ENCODE measurements at regions not wholly inside any gene's neighbourhood (a gene's known extent, or its start where the extent isn't known, plus 50 kb on each side); places are given as distances from the start of the nearest gene placed in this dataset.

DNA sequence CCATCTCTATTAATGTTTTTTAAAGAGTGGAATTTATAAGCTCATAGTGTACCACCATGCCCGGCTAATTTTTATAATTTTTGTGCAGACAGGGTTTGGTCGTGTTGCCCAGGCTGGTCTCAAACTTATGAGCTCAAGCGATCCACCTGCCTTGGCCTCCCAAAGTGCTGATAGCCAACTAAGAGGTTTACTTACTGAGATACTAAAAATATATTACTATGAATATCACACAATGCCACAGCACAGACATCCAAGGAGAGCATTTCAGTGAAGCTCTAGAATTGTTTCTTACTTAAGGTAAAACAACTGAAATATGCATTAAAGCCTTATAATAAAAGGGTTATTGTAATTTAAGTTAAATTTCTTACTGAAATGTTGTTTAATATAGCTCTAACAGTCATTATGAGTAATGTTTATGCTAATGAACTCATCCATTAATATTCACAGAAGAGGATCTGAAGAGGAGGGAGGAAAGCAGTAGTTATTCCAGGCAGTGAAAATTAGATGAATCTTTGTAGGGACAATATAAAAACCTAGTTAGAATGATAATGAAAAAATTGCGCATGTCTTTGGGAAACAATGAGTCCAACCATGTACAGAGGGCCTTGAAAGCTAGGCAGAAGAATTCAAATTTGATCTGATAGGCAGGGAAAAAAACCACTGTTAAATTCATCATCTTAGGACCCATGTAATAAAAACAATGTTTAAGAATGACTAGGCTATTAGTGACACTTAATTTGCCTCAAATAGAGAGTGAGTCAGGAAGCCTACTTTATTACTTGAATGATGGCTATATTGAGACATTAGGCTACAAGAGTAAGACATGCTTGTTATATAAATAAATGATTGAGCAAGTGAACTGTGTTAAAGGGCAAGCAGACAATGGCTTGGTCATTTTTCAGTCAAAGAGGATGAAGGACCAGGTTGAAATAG, 99.2 kb downstream of the SLC41A2 start:
- no peak for DNase-seq

DNA sequence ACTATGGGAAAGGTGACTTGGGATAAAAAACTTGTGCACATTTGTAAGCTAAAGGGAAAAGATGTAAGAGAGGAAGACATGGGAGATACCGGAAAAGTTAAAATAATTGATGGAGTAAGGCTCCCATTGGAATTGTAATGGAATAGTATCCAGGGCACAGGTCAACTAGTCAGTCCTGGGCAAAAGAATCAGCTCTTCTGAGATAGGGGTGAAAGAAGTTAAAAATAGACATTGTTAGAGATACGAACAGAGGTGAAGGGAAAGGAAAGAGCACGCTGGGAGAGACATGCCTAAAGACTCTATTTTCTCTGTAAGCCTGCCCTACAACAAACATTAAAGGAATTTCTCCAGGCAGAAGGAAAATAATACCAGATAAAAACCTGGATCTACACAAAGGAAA, 101.6 kb downstream of the SLC41A2 start:
- DNase-seq: no peak

DNA sequence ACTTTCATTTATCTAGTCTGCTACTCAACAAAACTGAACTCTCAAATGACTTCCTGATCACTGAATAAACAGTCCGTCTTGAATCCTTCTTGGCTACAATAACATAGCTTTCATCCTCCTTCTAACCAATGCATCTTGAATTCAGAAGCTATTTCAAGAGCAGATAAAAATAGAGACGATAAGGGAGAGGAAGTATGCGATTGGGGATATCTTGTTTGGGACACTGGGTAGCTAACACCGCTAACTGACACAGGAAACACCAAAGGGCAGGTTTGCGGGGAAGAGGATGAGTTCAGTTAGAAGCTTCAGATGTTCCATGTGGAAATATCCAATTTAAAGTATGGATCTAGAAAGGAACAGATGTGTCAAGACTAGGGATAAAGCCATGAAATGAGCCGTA, 102.5 kb downstream of the SLC41A2 start:
- DNase-seq: no peak

DNA sequence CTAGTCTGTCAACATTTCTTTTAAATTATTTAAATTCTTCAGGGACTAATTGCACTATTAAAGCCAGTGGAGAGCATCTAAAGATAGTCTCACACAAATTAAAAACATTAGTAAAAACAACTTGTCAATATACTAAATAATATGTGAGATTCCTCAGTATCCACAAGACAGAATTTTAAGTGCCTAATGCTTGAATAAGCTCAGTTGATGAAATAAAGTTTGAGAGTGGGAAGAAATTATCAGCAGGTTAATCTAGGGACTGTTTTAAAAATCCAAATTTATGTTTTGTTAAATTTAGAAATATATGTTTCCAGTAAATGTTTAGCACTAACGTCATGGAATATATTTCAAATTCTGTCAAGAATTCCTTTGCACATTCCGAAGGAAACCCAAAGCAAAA, 105.2 kb downstream of the SLC41A2 start:
- no peak for DNase-seq

DNA sequence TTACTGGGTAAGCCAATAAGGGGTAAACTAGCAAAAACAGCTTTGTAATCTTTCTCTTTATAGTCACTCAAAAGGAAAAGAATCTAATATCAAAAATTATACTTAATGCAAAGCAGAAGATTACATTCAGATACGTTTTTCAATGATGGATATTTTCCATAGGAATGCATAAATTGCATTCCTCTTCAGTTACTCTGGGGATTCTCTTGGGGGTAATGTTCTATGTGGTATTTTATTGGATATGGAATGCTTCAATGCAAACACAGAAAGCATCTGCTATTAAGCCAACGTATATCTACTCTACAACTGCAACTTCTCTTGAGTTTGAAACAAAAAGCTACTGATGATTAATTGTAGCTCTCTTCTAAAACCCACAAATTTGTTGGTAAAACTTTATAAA, 106.0 kb downstream of the SLC41A2 start:
- DNase-seq: no peak

DNA sequence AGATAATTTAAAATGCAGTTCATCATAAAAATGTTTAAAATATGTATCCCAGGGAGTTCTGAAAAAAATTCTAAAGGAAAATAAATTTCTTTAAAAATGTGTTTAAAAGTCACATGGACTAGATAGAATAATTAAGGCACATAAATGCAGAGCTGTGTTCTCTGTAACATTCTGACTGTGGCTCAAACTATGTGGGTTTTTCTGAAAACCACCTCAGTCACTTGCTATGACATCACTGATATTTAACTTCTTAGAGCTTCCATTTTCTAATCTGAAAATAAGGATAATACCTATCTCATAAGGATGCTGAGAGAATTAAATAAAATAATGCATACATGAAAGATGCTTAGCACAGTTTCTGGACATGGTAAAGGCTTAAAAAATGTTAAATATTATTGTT, 107.3 kb downstream of the SLC41A2 start:
- DNase-seq: no peak

DNA sequence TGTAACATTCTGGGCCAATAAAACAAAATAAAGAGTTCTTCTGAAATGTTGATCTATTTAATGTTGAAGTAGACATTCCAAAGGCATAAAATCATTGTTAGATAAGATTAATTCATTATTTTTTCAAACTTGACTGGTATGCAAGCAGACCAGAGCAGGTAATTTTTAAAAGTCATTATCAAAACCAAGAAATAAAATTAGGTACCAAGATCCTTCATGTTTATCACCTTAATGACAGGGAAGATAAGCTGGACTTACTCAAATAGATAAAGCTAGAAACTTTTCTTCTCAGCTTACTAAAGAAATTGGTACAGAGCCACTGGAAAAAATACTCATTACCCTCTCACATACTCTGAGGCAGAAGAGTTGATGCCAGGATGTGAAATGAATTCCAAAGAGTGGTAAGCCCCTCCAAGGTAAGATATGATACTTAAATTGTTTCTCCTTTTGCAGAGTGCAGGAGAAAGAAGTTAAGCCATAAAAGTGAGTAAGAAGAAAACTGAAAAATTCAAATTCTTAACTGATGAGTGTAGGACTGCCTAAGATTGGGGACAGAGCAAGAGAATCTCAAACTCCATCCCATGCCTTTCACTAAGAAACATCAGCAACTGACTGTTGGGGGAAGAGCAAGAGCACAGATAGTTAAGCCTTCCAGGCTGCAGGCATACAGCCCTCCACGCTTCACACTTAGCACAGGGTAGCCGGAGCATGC, 111.9 kb downstream of the SLC41A2 start:
- DNase-seq: no peak

DNA sequence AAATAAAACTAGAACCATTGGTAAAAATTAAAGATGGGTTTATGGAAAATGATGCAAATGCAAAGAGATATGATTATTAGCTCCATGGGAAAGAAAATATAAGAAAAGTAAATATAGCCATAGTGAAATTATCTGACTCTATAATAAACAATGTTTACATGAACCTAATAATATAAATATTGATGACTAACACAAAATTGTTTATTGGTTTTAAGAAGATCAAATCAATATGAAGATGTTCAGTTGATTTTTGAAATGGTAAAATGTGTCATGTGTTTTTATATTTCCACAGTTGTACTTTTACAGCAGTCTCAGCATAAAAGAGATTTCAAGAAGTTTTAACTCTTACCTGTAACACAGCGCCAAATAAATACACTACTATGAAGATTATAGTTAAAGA, 114.0 kb downstream of the SLC41A2 start:
- DNase-seq: no peak

DNA sequence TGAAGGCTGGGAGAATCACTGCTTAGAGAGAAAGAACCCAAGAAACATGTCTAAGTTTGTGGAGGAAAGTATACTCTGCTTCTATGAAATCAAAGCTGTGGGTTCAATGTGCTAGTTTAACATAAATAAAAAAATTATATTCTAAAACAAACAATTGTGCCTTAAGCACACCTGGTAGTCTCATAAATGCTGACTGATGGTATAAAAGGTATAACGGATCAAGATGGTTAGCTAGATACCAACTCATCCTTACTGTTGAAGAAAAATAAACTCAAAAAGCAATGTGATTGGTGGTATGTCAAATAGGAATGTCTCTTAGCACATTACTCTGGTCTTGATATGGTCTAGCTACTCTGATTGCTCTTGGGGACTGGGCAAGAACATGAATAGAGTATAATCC, 117.8 kb downstream of the SLC41A2 start:
- no peak for DNase-seq

DNA sequence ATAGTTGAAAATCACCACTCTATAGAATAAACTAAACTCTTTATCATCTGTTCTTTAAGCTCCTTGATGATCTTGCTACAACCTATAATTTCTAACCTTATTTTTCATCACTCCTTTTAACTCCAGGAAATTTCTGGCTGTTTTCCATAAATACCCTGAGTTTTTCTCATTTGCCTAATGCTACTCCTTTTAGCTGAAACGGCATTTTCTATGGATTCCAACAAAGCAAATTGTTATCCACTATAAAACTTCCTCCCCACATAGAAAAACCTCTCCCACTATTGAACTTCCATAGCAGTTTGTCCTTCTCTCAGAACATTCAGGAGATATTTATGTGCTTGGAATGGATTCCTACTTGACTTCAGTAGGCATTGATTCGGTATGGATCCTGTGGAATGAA, 122.8 kb downstream of the SLC41A2 start:
- no peak for DNase-seq

DNA sequence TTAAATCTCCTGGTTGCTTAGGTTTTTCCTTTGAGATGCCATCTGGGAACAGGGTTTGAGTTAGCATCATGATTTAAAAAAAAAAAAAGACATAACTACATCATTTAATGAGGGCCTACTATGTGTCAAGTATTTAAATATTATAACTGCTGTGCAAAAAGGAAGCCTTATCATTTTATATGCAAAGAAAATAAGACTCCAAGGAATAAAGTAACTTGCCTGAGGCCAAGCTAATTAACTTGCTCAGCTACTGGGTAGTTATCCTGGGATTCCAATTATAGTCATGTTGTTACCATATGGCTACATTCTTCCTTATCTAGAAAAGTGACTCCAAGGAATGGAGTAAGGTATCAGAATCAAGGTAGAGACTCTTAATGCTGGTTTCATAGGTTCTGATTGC, 123.5 kb downstream of the SLC41A2 start:
- DNase-seq: no peak

DNA sequence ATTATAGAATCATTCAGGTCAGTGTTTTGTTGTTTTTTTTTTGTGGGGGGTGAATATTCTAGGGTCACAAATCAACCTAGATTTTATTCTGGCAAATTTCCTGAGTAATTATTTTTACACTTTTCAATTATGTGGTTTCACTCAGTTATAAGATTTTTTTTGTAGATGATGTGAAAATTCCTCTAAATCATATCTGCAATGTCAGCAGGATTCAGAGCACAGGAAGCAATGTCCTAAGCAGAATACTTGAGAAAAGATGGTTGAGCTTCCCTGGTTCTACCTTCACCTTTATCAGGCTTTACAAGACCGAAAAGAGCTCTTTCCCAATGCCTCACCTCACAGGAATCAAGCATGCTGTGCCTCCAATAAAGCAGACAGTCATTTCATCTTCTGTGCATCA, 124.3 kb downstream of the SLC41A2 start:
- DNase-seq: no peak

DNA sequence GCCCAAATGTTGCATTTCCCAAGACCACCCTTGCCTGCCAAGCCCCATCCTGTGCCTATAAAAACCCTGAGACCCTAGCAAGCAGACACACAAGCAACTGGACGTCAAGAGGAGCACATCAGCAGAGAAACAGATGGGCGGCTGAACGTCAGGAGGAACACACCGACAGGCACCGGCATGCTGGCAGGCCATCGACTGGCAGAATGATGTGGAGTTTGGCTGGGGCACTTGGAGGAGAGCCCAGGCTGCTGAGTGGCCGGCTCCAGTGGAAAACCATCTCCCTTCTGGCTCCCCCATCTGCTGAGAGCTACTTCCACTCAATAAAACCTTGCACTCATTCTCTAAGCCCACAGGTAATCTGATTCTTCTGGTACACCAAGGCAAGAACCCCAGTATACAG, 130.1 kb downstream of the SLC41A2 start:
- DNase-seq: no peak

DNA sequence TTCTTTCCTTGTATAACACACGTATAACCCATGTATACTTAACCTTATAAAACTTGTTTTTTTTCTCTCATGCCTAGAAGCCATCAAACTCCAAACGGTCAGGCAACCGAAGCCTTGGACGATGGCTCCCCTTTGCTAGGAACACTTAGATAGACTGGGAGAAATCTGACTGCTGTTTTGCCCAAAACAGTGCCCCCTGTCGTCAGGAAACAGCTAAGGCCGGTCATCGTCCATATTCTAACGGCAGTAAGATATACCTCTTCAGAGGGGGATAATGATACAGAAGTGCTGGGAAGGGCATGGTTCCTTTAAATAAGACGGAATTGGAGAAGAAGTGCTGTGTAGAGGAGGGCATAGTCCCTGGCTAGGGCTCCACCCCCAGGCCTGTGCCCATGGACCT, 130.5 kb downstream of the SLC41A2 start:
- DNase-seq: peak; percentile 26

DNA sequence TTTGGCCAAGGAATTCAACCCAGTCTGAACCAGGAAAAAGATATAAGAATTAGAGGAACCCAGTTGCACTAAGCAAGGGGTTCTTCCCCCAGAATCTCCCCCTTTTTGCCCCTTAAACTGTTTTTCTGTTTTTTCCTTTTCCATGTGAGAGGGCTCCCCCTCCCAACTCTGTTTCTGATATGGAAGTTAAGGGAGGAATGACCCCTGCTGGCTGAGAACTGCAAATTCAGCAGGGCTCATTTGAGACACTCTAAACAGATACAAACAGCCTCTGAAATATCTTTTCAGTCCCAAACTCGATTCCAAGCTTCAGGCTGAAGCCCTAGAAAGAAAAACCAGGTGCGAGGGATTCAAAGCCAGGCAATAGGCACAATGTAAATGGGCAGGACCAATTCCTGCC, 132.7 kb downstream of the SLC41A2 start:
- peak; percentile 7 for DNase-seq

DNA sequence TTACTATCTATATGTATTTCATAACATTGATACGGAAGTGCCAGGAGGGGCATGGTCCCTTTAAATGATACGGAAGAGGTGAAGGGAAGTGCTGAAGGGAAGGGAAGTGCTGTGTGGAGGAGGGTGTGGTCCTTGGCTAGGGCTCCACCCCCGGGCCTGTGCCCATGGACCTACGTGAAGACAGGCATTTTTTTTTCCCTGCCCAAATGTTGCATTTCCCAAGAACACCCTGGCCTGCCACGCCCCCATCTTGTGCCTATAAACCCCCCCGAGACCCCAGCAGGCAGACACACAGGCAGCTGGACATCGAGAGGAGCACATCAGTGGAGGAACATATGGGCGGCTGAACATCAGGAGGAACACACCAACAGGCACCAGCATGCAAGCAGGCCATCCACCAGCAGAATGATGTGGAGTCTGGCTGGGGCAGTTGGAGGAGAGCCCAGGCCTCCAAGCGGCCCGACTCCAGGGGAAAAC, 134.1 kb downstream of the SLC41A2 start:
- DNase-seq: no peak

DNA sequence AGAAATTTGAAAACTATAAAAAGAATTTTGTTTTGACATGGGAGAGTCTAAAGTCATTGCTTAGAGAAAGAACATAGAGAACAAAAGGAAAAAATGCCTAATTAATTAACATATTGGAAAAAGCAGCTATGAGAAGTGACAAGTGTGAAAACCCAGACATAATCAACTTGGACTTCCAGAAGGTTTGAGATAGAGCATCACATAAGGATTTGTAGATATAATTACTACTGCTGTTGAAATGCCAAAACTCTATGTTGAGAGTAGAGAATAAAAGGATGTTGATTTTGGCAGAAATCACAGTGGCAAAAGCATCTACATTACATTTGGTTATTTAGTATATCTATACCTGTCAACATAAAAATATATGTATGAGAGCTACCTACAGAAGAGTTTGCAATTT, 135.1 kb downstream of the SLC41A2 start:
- no peak for DNase-seq

DNA sequence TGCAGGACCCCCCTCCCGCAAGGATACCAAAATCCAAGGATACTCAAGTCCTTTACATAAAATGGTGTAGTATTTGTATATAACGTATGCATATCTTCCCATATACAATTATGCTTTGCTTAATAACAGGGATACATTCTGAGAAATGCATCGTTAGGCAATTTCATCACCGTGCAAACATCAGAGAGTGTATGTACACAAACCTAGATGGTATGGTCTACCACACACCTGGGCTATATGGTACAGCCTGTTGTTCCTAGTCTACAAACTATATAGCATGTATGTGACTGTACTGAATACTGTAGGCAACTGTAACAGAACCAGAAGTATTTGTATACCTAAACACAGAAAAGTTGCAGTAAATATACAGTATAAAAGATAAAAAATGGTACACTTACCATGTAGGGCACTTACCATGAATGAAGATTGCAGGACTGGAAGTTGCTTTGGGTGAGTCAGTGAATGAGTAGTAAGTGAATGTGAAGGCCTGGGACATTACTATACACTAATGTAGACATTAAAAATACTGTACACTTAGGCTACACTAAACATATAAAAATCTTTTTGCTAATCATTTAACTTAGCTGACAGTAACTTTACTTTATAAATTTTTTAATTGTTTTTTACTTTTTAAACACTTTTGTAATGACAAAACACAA, 141.1 kb downstream of the SLC41A2 start:
- DNase-seq: no peak

DNA sequence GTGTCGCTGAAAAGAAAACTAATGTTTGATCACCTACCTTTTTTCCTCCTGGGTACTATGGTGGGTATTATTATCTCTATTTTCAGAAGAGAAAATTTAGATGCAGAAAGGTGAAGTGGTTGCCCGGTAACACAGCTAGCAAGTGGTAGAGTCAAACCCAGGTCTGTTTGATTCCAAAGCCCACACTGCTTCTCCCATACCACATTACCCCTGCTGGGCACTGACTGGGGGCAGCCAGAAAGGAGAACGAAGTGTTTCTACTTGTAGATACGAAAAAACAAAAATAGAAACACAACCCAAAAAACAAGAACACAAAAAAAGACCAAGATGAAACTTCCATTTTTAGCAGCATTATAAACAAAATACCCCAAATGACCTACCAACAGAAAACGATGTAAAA, 142.2 kb downstream of the SLC41A2 start:
- DNase-seq: no peak

DNA sequence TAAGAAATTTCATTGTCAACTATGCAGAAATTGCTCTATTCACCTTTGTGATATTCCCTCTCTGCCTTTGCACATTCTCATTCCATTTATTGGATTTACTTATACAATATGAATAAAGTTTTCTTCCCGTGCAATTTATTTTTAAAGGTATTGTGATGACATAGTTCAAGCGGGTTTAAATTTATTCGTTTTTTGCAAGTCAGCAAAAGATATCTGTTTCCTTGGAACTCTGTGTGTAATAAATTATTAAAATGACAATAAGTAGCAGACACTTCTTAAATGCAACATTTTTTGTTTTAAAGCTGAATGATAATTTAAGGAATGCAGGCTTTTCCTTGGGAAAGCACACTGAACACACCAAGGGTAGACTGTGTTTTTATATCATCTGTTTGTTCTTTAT, 143.1 kb downstream of the SLC41A2 start:
- no peak for DNase-seq
